ENCODE measurements at regions not wholly inside any gene's neighbourhood (a gene's known extent, or its start where the extent isn't known, plus 50 kb on each side); places are given as distances from the start of the nearest gene placed in this dataset.

DNA sequence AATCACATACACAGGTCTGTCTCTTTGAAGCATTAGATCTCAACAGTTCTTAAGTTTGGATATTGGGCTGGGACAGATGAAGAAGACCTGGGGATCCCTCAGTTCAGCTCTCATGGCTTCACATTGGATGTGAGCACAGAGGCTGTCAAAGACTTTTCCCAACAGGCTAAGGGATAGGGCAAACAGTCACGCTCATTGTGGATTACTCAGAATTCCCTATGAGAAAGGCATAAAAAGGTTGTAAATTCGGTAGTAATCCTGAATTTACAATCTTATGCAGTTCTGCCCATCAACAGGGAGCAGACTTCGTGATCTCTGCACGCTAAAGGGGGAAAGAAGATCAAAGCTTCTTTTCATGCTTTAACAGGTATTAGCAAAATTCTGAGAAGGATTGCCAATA, 448.4 kb downstream of the DAD1 start:
- H3K27ac ChIP-seq (ENCODE audit: low read depth), result no peak overlapping the region
- no peak for DNase-seq (ENCODE audit: extremely low spot score)
- H3K4me1 ChIP-seq (ENCODE audit: insufficient read depth), result no peaks in the 10 kb centered on the region
- no peaks in the 10 kb centered on the region for H3K36me3 ChIP-seq (ENCODE audit: insufficient read depth)
- WGBS, result 33% methylated on average over 4 of the region's 4 CpGs
- no peak overlapping the region for H3K4me3 ChIP-seq (ENCODE audit: low read depth, low read length)

DNA sequence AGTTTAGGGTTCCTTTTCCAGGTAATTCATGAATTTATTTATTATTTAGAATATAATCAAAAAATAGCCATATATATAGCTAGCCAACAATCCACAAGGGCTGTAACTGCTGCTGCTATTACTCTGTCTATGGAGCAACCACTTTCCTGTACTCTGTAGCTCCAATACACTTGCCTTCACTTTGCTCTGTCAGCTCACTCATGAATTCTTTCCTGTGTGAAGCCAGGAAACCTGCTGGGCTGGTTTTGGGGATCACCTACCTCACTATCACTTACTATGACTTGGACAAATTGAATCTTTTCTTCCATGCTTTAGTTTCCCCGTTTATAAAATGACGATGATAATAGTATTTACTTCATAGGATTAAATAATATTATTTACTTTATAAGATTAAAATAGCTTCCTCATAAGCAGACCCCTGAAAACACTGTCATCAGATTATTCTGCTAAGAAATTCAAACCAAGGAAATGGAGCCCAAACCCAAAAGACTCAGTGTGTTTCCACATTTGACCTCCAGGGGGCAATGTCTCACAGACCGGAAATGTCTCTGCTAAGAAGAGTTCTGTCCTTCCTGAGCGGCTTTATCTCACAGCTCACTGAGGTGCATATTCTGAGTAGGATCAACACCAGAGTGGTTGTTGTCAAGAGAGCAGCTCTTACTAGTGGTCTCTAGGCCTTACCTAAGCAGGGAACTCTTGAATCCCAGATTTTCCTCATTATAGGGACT, 457.1 kb downstream of the DAD1 start:
- WGBS, result 77% methylated on average over 4 of the region's 4 CpGs
- Histone ChIP-seq H3K4me3 (ENCODE audit: low read depth, low read length) (no peak overlapping the region), H3K4me1 (ENCODE audit: insufficient read depth) (no peaks in the 10 kb centered on the region), H3K36me3 (ENCODE audit: insufficient read depth) (no peaks in the 10 kb centered on the region), H3K27ac (ENCODE audit: low read depth) (no peak overlapping the region)
- DNase-seq (ENCODE audit: extremely low spot score), result no peak

DNA sequence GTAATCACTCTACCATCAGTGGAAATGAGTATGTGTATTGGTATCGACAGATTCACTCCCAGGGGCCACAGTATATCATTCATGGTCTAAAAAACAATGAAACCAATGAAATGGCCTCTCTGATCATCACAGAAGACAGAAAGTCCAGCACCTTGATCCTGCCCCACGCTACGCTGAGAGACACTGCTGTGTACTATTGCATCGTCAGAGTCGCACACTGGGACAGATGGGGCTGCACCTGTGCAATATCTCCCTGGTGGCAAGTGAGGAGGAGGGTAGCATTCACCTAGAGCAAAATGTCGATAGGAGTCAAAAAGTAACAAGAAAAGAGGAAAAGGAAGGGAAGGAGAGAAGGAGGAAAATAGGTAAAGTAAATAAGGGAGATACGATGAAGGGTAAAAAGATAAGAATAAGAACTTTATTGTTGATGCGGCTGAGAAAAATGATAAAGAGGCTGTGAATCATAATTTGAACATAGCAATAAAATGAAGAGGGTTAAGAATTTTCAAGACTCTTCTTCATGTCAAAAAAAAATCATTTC, 450.5 kb upstream of the OR4E1 start:
- no peak overlapping the region for H3K27ac ChIP-seq (ENCODE audit: low read depth)
- no peaks in the 10 kb centered on the region for H3K4me1 ChIP-seq (ENCODE audit: insufficient read depth)
- no peak overlapping the region for H3K4me3 ChIP-seq (ENCODE audit: low read depth, low read length)
- H3K36me3 ChIP-seq (ENCODE audit: insufficient read depth), result no peaks in the 10 kb centered on the region
- DNase-seq (ENCODE audit: extremely low spot score), result no peak
- WGBS, result 88% methylated on average over 8 of the region's 8 CpGs

DNA sequence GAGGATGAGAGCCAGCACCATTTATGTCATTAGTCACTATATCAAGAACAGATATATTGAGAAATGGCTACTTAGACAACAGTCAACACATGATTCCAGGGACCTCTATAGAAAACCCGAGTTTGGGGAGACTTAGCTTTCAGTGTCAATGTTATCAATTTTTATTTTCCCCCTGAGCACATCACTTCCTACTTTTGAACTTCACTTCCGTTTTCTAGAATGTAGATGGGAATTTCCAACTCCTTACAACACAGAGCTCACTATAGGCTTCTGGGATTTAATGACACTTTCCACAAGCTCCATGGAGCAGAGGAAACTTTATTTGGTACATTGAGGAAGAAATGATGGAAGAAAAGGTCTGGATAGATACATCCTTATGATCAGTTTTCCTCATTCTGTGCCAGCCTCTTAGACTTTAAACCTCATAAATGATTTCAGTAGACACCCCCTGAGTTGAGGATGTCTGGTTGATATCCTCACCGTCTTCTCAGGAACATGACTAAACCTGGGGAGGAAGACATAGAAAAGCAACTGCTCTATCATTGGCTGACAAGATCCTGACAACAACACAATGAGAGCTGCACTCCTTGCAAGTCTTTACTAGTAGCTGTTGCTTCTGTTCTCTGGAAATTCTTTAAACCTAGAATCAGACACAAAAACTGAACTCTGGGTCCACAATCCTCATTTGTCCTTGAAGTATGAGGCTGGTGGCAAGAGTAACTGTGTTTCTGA, 449.4 kb upstream of the OR4E1 start:
- WGBS, result 77% methylated on average over 3 of the region's 3 CpGs
- DNase-seq (ENCODE audit: extremely low spot score), result no peak
- Histone ChIP-seq H3K27ac (ENCODE audit: low read depth) (no peak overlapping the region), H3K36me3 (ENCODE audit: insufficient read depth) (no peaks in the 10 kb centered on the region), H3K4me3 (ENCODE audit: low read depth, low read length) (no peak overlapping the region), H3K4me1 (ENCODE audit: insufficient read depth) (no peaks in the 10 kb centered on the region)

- H3K4me3 ChIP-seq (ENCODE audit: low read depth, low read length), result no peak overlapping the region
- WGBS, result 68% methylated on average over 4 of the region's 4 CpGs
These were observed 448.7 kb upstream of the OR4E1 start for GRCh38 chr14:22122227-22122818.

DNA sequence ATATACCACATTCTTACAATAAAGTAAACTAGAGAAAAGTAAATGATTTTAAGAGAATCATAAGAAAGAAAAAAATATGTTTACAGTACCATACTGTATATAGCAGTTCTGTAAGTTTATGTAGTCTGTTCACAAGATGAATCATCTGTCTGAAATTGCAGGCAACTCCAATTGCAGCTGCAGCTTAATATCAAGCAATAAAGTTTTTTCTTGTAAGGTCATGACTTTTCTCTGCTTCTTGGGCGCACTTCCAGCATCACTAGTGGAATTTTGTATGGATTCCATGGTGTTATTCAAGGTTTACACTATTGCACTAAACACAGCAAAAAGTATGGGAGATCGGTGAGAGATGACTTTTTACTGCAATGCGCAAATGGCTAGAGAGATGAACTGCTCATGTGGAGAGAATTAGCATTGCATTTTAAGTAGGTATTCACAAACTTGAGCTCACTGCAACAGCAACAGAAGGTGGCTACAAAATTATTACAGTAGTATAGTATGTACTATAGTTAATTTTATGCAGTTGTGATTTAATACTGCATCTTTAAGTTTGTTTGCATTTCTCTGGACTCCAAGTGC, 445.4 kb upstream of the OR4E1 start:
- Histone ChIP-seq H3K4me1 (ENCODE audit: insufficient read depth) (no peaks in the 10 kb centered on the region), H3K4me3 (ENCODE audit: low read depth, low read length) (no peak overlapping the region), H3K36me3 (ENCODE audit: insufficient read depth) (no peaks in the 10 kb centered on the region), H3K27ac (ENCODE audit: low read depth) (no peak overlapping the region)
- DNase-seq (ENCODE audit: extremely low spot score), result no peak
- WGBS, result 28% methylated on average over 3 of the region's 3 CpGs

More at GRCh38 chr14:22122227-22122818, 448.7 kb upstream of the OR4E1 start:
- no peak overlapping the region for H3K27ac ChIP-seq (ENCODE audit: low read depth)
- no peak for DNase-seq (ENCODE audit: extremely low spot score)
- H3K36me3 ChIP-seq (ENCODE audit: insufficient read depth), result no peaks in the 10 kb centered on the region
- no peaks in the 10 kb centered on the region for H3K4me1 ChIP-seq (ENCODE audit: insufficient read depth)

DNA sequence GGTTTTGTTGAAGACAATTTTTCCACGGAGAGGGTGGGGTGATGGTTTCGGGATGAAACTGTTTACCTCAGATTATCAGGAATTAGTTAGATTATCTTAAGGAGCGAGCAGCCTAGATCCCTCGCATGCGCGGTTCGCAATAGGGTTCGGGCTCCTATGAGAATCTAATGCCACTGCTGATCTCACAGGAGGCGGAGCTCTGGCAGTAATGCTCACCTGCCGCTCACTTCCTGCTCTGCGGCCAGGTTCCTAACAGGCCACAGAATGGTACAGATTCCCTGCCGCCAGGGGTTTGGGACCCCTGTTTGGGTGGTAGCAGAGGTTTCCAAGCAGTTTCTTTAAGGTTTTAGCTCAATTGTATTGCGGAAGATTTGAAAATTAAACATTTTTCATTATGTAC, 439.8 kb upstream of the OR4E1 start:
- WGBS, result 91% methylated on average over 13 of the region's 13 CpGs

DNA sequence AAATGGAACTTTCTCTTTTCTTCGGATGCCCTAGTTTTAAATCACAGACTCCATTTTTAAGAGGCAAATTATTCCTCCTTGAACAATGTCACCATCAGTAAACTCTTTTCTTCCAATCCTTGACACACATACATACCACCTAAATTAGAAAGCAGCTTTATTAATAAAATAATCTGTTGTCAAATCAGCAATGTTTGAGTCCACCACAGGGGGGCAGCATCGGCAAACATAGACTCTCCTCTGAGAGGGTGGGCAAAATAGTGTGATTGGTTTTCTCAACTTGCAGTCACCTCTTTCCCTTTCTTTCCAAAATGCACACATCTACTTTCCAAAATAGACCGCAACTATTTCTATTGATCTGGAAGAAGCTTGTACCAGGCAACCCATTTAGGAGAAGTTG, 438.4 kb upstream of the OR4E1 start:
- Histone ChIP-seq H3K4me1 (ENCODE audit: insufficient read depth) (no peaks in the 10 kb centered on the region), H3K4me3 (ENCODE audit: low read depth, low read length) (no peak overlapping the region), H3K27ac (ENCODE audit: low read depth) (no peak overlapping the region), H3K36me3 (ENCODE audit: insufficient read depth) (no peaks in the 10 kb centered on the region)
- 72% methylated on average over 3 of the region's 3 CpGs for WGBS
- no peak for DNase-seq (ENCODE audit: extremely low spot score)

More for the DNA sequence above, 439.8 kb upstream of the OR4E1 start:
- DNase-seq (ENCODE audit: extremely low spot score), result no peak
- no peaks in the 10 kb centered on the region for H3K36me3 ChIP-seq (ENCODE audit: insufficient read depth)
- no peaks in the 10 kb centered on the region for H3K4me1 ChIP-seq (ENCODE audit: insufficient read depth)
- no peak overlapping the region for H3K27ac ChIP-seq (ENCODE audit: low read depth)
- H3K4me3 ChIP-seq (ENCODE audit: low read depth, low read length), result no peak overlapping the region

DNA sequence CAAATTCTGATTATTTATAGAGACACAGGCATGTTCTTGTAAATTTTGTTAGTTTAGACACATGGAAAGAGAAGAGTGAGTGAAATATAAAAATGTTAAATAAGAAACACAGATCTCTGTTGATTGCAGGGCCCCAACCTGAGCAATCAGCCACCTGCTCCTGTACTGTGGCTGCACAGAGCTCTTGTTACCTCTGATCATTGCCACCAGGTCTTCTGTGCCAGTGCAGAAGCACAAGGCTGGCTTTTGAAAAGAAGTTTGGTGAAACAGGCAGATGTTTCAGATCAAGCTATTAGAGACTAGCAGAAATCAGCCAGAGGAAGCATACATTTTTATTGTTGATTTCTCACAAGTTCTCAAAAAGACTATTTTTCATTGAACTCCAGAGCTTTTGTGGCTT, 434.1 kb upstream of the OR4E1 start:
- Histone ChIP-seq H3K4me1 (ENCODE audit: insufficient read depth) (no peaks in the 10 kb centered on the region), H3K27ac (ENCODE audit: low read depth) (no peak overlapping the region), H3K36me3 (ENCODE audit: insufficient read depth) (no peaks in the 10 kb centered on the region), H3K4me3 (ENCODE audit: low read depth, low read length) (no peak overlapping the region)
- DNase-seq (ENCODE audit: extremely low spot score), result no peak

DNA sequence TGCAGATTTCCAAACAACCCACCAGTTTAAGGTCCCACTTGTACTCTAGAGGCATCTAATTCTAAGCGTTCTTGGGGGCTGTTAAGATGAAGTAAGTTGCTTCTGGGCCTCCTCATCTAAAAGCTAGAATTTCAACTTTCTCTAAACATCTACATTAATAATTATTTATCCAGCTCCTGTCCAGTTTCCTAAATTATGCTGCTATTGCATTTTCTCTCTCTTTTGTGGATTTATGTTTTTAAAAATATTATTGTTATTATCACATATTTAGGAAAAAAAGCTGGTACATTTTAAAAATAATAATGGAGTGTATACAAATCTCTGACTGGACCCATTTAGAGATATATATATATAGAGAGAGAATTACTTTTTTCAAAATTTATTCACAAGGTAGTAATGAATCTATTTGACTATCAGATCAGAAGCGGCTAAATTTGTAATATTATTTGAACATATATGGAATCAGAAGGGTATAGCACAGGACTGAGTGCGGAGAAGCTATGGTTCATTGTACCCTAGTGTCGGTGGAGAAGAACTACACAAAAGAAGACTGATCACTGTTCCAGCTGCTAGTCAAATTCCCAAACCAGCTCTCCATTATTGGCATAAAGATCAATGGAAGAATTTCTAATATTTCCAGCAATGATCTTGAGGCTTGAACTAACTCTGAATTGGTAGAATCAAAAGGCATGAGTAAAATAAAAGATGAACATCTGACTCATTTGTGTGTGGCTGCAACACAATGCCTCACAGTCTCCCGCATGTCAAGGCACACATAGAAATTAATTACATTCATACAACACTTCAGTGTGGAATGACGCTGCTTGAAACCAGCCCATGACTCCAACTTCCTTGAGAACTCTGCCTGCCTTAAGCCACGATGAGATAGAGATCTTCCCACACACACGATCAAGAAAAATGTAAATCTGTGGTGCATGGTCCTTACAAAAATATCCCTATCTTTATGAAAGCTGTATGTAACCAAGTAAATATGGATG, 433.4 kb upstream of the OR4E1 start:
- Histone ChIP-seq H3K27ac (ENCODE audit: low read depth) (no peak overlapping the region), H3K36me3 (ENCODE audit: insufficient read depth) (no peaks in the 10 kb centered on the region), H3K4me1 (ENCODE audit: insufficient read depth) (no peaks in the 10 kb centered on the region), H3K4me3 (ENCODE audit: low read depth, low read length) (no peak overlapping the region)
- 64% methylated on average over 8 of the region's 8 CpGs for WGBS
- DNase-seq (ENCODE audit: extremely low spot score), result no peak

GRCh38 chr14:22105624-22106006, 432.0 kb upstream of the OR4E1 start:
- DNase-seq (ENCODE audit: extremely low spot score), result no peak
- Histone ChIP-seq H3K27ac (ENCODE audit: low read depth) (no peak overlapping the region), H3K4me3 (ENCODE audit: low read depth, low read length) (no peak overlapping the region), H3K4me1 (ENCODE audit: insufficient read depth) (no peaks in the 10 kb centered on the region), H3K36me3 (ENCODE audit: insufficient read depth) (no peaks in the 10 kb centered on the region)
- WGBS, result 77% methylated on average over 4 of the region's 4 CpGs

DNA sequence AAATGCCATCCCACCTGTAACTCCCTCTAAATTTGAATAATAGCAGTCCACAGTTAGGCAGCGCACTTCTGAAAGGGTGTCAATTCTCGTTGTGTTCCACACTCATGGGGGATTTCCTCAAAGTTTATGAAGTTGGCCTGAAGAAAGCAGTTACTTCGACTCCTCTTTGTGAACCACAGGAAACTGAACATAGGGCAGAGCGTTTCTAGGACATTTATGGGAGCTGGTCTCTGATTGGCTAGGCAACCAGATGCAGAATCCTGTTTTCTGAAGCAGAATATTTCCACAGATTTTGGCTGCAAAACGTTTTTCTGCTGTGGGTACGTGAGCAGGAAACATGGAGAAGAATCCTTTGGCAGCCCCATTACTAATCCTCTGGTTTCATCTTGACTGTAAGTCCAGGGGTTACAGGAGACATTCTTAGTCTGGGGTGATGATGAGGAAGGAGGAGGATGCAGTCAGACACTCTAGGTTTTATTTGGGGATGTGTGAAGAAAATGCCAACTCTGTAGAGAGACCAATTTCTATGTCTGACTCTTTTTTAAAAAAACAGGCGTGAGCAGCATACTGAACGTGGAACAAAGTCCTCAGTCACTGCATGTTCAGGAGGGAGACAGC, 431.5 kb upstream of the OR4E1 start:
- Histone ChIP-seq H3K4me1 (ENCODE audit: insufficient read depth) (no peaks in the 10 kb centered on the region), H3K36me3 (ENCODE audit: insufficient read depth) (no peaks in the 10 kb centered on the region), H3K4me3 (ENCODE audit: low read depth, low read length) (no peak overlapping the region), H3K27ac (ENCODE audit: low read depth) (no peak overlapping the region)
- no peak for DNase-seq (ENCODE audit: extremely low spot score)
- WGBS, result 33% methylated on average over 8 of the region's 8 CpGs

Data from urinary bladder (tissue), 3 donors.